Astrocyte (in vitro differentiated cells and primary cell): ENCODE measurements at regions not wholly inside any gene's neighbourhood (a gene's known extent, or its start where the extent isn't known, plus 50 kb on each side); places are given as distances from the start of the nearest gene placed in this dataset.

ENCODE experiments used
- DNase-seq: peaks from one replicate; pipeline ENCODE4 v3.0.0-alpha.2; 2010; ENCODE audit warnings: low read depth
- FAIRE-seq: peaks from 2 replicates; lab custom pipeline; 2011; peaks lifted over from hg19 to GRCh38; lab: Jason Lieb, UNC
- H2AFZ ChIP-seq: 2 replicates; pipeline ENCODE4 v1.6.0; 2012; ENCODE audit warnings: low read depth, low read length, inconsistent platforms
- H3K27ac ChIP-seq: 2 replicates; pipeline ENCODE4 v1.5.1; 2011; ENCODE audit warnings: low read depth, low read length, inconsistent platforms
- H3K27me3 ChIP-seq: 2 replicates; pipeline ENCODE4 v1.6.0; 2011; ENCODE audit warnings: low read length, inconsistent platforms; ENCODE audit not compliant: insufficient read depth
- H3K36me3 ChIP-seq: 2 replicates; pipeline ENCODE4 v1.5.1; 2011; ENCODE audit warnings: low read length, inconsistent platforms; ENCODE audit not compliant: insufficient read depth
- H3K4me1 ChIP-seq: 2 replicates; pipeline ENCODE4 v1.5.1; 2011; ENCODE audit warnings: low read length, inconsistent platforms; ENCODE audit not compliant: insufficient read depth
- H3K4me2 ChIP-seq: 2 replicates; pipeline ENCODE4 v1.6.0; 2012; ENCODE audit warnings: low read length, inconsistent platforms
- H3K4me3 ChIP-seq: 2 replicates; pipeline ENCODE4 v1.5.1; 2011; ENCODE audit warnings: low read depth, mild to moderate bottlenecking, low read length, inconsistent platforms; ENCODE audit not compliant: insufficient read depth
- H3K79me2 ChIP-seq: 2 replicates; pipeline ENCODE4 v1.6.0; 2012; ENCODE audit warnings: mild to moderate bottlenecking, low read length, inconsistent platforms; ENCODE audit not compliant: insufficient read depth
- H3K9ac ChIP-seq: 2 replicates; pipeline ENCODE4 v1.6.0; 2012; ENCODE audit warnings: mild to moderate bottlenecking, low read length, inconsistent platforms
- H3K9me3 ChIP-seq: 2 replicates; pipeline ENCODE4 v1.5.1; 2012; ENCODE audit warnings: low read depth, mild to moderate bottlenecking, low read length, inconsistent platforms; ENCODE audit not compliant: insufficient read depth
- H4K20me1 ChIP-seq: 2 replicates; pipeline ENCODE4 v1.6.0; 2012; ENCODE audit warnings: low read length, inconsistent platforms; ENCODE audit not compliant: insufficient read depth
- H3K27ac Mint-ChIP-seq: one replicate; pipeline ENCODE4 v1.8.0; 2021; ENCODE audit warnings: mild to moderate bottlenecking, mixed read lengths; ENCODE audit not compliant: unreplicated experiment
- H3K27me3 Mint-ChIP-seq: one replicate; pipeline ENCODE4 v1.8.0; 2021; ENCODE audit warnings: low read depth, mixed read lengths; ENCODE audit not compliant: unreplicated experiment
- H3K36me3 Mint-ChIP-seq: one replicate; pipeline ENCODE4 v1.8.0; 2021; ENCODE audit warnings: low read depth, mixed read lengths; ENCODE audit not compliant: unreplicated experiment
- H3K4me1 Mint-ChIP-seq: one replicate; pipeline ENCODE4 v1.8.0; 2021; ENCODE audit warnings: low read depth, mixed read lengths; ENCODE audit not compliant: unreplicated experiment
- H3K4me3 Mint-ChIP-seq: one replicate; pipeline ENCODE4 v1.8.0; 2021; ENCODE audit warnings: mild to moderate bottlenecking, moderate library complexity, mixed read lengths; ENCODE audit not compliant: unreplicated experiment
- H3K9me3 Mint-ChIP-seq: one replicate; pipeline ENCODE4 v1.8.0; 2021; ENCODE audit warnings: mild to moderate bottlenecking, mixed read lengths; ENCODE audit not compliant: unreplicated experiment
- CTCF ChIP-seq: IDR thresholded peaks from 2 replicates; pipeline ENCODE4 v1.5.1; 2011; ENCODE audit warnings: low read depth, mild to moderate bottlenecking, inconsistent platforms, low read length, moderate library complexity; ENCODE audit not compliant: insufficient read depth
- EZH2 ChIP-seq: IDR thresholded peaks from 2 replicates; pipeline ENCODE4 v1.6.1; 2012; ENCODE audit warnings: mild to moderate bottlenecking, low read length, inconsistent platforms; ENCODE audit not compliant: insufficient read depth

GRCh38 chr1:56073614-56074006 lies 505.8 kb downstream of the PLPP3 start:
- Mint-ChIP-seq H3K4me3 (no peak overlapping the region), H3K36me3 (no peaks in the 10 kb centered on the region), H3K27me3 (peaks cover 10% of the 10 kb centered on the region), H3K9me3 (peaks cover 3% of the 10 kb centered on the region), H3K27ac (no peak overlapping the region), H3K4me1 (peaks cover 4% of the 10 kb centered on the region)
- no peaks in the 10 kb centered on the region for H3K36me3 ChIP-seq
- H3K9me3 ChIP-seq: no peaks in the 10 kb centered on the region
- H4K20me1 ChIP-seq: no peaks in the 10 kb centered on the region
- H3K4me1 ChIP-seq: no peaks in the 10 kb centered on the region
- no peak overlapping the region for H3K4me2 ChIP-seq
- TF ChIP-seq CTCF: no peak
- no peak for TF ChIP-seq EZH2
- H3K79me2 ChIP-seq: no peaks in the 10 kb centered on the region
- H3K4me3 ChIP-seq: no peak overlapping the region
- no peak overlapping the region for H3K27ac ChIP-seq
- no peak overlapping the region for H2AFZ ChIP-seq
- no peak overlapping the region for H3K9ac ChIP-seq
- no peaks in the 10 kb centered on the region for H3K27me3 ChIP-seq
- no peak for DNase-seq
- peak; percentile 29 for FAIRE-seq

DNA sequence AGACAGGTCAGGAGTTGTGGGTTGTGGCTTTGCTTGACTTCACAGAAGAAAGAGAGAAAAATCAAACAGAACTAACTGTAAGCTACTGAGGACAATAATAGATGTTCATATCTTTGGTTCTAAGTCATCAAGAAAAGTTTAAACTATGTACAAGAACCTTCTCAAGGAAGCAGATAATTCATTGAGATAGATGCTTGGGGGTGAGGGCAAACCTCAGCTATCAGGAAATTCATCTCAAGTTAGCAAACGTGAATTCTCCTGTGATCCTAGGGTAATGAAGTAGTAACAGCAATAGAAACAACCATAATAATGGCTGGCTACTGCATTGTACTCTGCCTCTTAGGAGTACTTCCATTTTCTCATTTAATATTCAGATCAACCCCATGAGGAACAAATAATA lies 506.2 kb downstream of the PLPP3 start:
- FAIRE-seq (no peak), DNase-seq (no peak)
- Histone ChIP-seq H3K4me1 (no peaks in the 10 kb centered on the region), H3K4me3 (no peak overlapping the region), H3K4me2 (no peak overlapping the region), H3K79me2 (no peaks in the 10 kb centered on the region), H2AFZ (no peak overlapping the region), H3K27ac (no peak overlapping the region), H3K36me3 (no peaks in the 10 kb centered on the region), H3K9ac (no peak overlapping the region), H4K20me1 (no peaks in the 10 kb centered on the region), H3K27me3 (no peaks in the 10 kb centered on the region), H3K9me3 (no peaks in the 10 kb centered on the region)
- no peak overlapping the region for H3K27ac Mint-ChIP-seq
- H3K9me3 Mint-ChIP-seq: peaks cover 3% of the 10 kb centered on the region
- H3K4me3 Mint-ChIP-seq: no peak overlapping the region
- H3K36me3 Mint-ChIP-seq: no peaks in the 10 kb centered on the region
- TF ChIP-seq CTCF: no peak
- no peak for TF ChIP-seq EZH2
- H3K4me1 Mint-ChIP-seq: peaks cover 4% of the 10 kb centered on the region
- peaks cover 10% of the 10 kb centered on the region for H3K27me3 Mint-ChIP-seq

DNA sequence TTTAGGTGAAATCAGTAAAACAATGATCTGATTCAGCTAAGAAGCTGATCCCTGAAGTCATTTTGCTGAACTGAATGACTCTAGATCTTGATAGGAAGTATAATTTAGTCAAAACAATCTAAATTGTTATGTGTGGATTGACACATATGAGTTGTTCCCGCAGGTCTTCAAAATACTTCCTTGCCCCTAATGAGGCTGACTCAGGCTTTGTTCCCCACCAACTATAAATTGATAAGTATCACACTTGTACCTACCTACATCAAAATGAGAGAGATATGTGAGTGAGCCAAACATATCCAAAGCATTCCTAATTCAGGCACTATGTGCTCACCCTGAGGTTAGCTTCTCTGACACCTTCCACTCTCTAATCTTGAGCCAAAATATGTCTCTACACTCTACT lies 507.1 kb downstream of the PLPP3 start:
- Histone ChIP-seq H3K4me3 (no peak overlapping the region), H3K4me2 (no peak overlapping the region), H3K36me3 (no peaks in the 10 kb centered on the region), H3K9me3 (no peaks in the 10 kb centered on the region), H3K4me1 (no peaks in the 10 kb centered on the region), H3K79me2 (no peaks in the 10 kb centered on the region), H3K9ac (no peak overlapping the region), H4K20me1 (no peaks in the 10 kb centered on the region), H3K27ac (no peak overlapping the region), H2AFZ (no peak overlapping the region), H3K27me3 (no peaks in the 10 kb centered on the region)
- H3K27ac Mint-ChIP-seq: no peak overlapping the region
- FAIRE-seq (no peak), DNase-seq (no peak)
- H3K36me3 Mint-ChIP-seq: no peaks in the 10 kb centered on the region
- H3K9me3 Mint-ChIP-seq: peaks cover 3% of the 10 kb centered on the region
- peaks cover 8% of the 10 kb centered on the region for H3K27me3 Mint-ChIP-seq
- peaks cover 4% of the 10 kb centered on the region for H3K4me1 Mint-ChIP-seq
- H3K4me3 Mint-ChIP-seq: no peak overlapping the region
- TF ChIP-seq EZH2: no peak
- no peak for TF ChIP-seq CTCF
